GM23338 (cell line): ENCODE measurements at regions not wholly inside any gene's neighbourhood (a gene's known extent, or its start where the extent isn't known, plus 50 kb on each side); places are given as distances from the start of the nearest gene placed in this dataset.

Experiments used
- ATAC-seq: fragments of 200-7000 bp; cut with Tn5 transposase; 3 replicates; pipeline ENCODE4 v1.9.1; 2020
- DNase-seq: peaks from one replicate; pipeline ENCODE4 v3.0.0-alpha.2; 2015; ENCODE audit warnings: low spot score
- H2AFZ ChIP-seq: fragments of 200-600 bp; sonication (generic); 2 replicates; pipeline ENCODE4 v1.8.0; 2016; ENCODE audit warnings: antibody characterized with exemption, mild to moderate bottlenecking, moderate library complexity
- H3F3A ChIP-seq: fragments of 200-600 bp; sonication (generic); replicated peaks from 2 replicates; pipeline ENCODE4 v1.8.0; 2017; ENCODE audit warnings: antibody characterized with exemption, mixed run types, low read depth
- H3K27ac ChIP-seq: fragments of 200-600 bp; sonication (generic); 2 replicates; pipeline ENCODE4 v1.6.1; 2016; ENCODE audit warnings: low read depth
- H3K27me3 ChIP-seq: fragments of 200-600 bp; sonication (generic); 2 replicates; pipeline ENCODE4 v1.8.0; 2016; ENCODE audit warnings: mild to moderate bottlenecking, mixed run types, moderate library complexity; ENCODE audit not compliant: insufficient read depth
- H3K36me3 ChIP-seq: fragments of 200-600 bp; sonication (generic); 2 replicates; pipeline ENCODE4 v1.8.0; 2016; ENCODE audit warnings: mild to moderate bottlenecking; ENCODE audit not compliant: insufficient read depth
- H3K4me1 ChIP-seq: fragments of 200-600 bp; sonication (generic); 2 replicates; pipeline ENCODE4 v1.8.0; 2016; ENCODE audit warnings: mild to moderate bottlenecking, moderate library complexity; ENCODE audit not compliant: insufficient read depth
- H3K4me2 ChIP-seq: fragments of 200-600 bp; sonication (generic); 2 replicates; pipeline ENCODE4 v1.7.1; 2017; ENCODE audit warnings: mixed run types
- H3K4me3 ChIP-seq: fragments of 200-600 bp; sonication (generic); 2 replicates; pipeline ENCODE4 v1.6.1; 2016; ENCODE audit warnings: mixed run types
- H3K79me2 ChIP-seq: fragments of 200-600 bp; sonication (generic); replicated peaks from 2 replicates; pipeline ENCODE4 v1.8.0; 2017; ENCODE audit warnings: mild to moderate bottlenecking; ENCODE audit not compliant: insufficient read depth
- H3K9me2 ChIP-seq: fragments of 200-600 bp; sonication (generic); 2 replicates; pipeline ENCODE4 v1.8.0; 2017; ENCODE audit not compliant: insufficient read depth
- H4K20me1 ChIP-seq: fragments of 200-600 bp; sonication (generic); replicated peaks from 2 replicates; pipeline ENCODE4 v1.8.0; 2017; ENCODE audit warnings: mild to moderate bottlenecking; ENCODE audit not compliant: insufficient read depth
- H3K27ac Mint-ChIP-seq: 2 replicates; pipeline ENCODE4 v1.8.0; 2020; ENCODE audit warnings: inconsistent platforms, mild to moderate bottlenecking, moderate library complexity, mixed read lengths
- H3K27me3 Mint-ChIP-seq: 3 replicates; pipeline ENCODE4 v1.8.0; 2022; ENCODE audit warnings: low read depth, mild to moderate bottlenecking, moderate library complexity, mixed read lengths, inconsistent platforms; ENCODE audit not compliant: insufficient read depth, poor library complexity
- H3K36me3 Mint-ChIP-seq: 3 replicates; pipeline ENCODE4 v1.8.0; 2021; ENCODE audit warnings: low read depth, mild to moderate bottlenecking, inconsistent platforms, moderate library complexity, mixed read lengths
- H3K4me1 Mint-ChIP-seq: 3 replicates; pipeline ENCODE4 v1.8.0; 2020; ENCODE audit warnings: mild to moderate bottlenecking, inconsistent platforms, mixed read lengths
- H3K4me3 Mint-ChIP-seq: 3 replicates; pipeline ENCODE4 v1.8.0; 2021; ENCODE audit warnings: moderate library complexity, mild to moderate bottlenecking, inconsistent platforms, mixed read lengths
- H3K9me3 Mint-ChIP-seq: 3 replicates; pipeline ENCODE4 v1.8.0; 2020; ENCODE audit warnings: moderate library complexity, mild to moderate bottlenecking, inconsistent platforms, mixed read lengths
- CREB1 ChIP-seq: fragments of 250-450 bp; sonication (Bioruptor Pico); IDR thresholded peaks from 2 replicates; pipeline ENCODE4 v1.5.0; 2020; ENCODE audit warnings: low read depth, mild to moderate bottlenecking, moderate library complexity
- EZH2 ChIP-seq: fragments of 200-600 bp; sonication (generic); IDR thresholded peaks from one replicate; pipeline ENCODE4 v1.8.0; 2017; ENCODE audit warnings: antibody characterized with exemption, mild to moderate bottlenecking, low read depth; ENCODE audit not compliant: unreplicated experiment
- EZH2phosphoT487 ChIP-seq: fragments of 200-600 bp; sonication (generic); IDR thresholded peaks from one replicate; pipeline ENCODE4 v1.8.1; 2018; ENCODE audit warnings: antibody characterized with exemption; ENCODE audit not compliant: unreplicated experiment
- JUNB ChIP-seq: IDR thresholded peaks from one replicate; pipeline ENCODE4 v1.6.1; 2016; ENCODE audit warnings: antibody characterized with exemption; ENCODE audit not compliant: unreplicated experiment
- NANOG ChIP-seq: IDR thresholded peaks from 2 replicates; pipeline ENCODE4 v1.6.1; 2016; ENCODE audit warnings: antibody characterized with exemption, borderline replicate concordance
- POLR2AphosphoS5 ChIP-seq: IDR thresholded peaks from 2 replicates; pipeline ENCODE4 v1.6.1; 2016; ENCODE audit warnings: antibody characterized with exemption, low read depth
- STAT1 ChIP-seq: IDR thresholded peaks from one replicate; pipeline ENCODE4 v1.6.1; 2016; ENCODE audit warnings: antibody characterized with exemption; ENCODE audit not compliant: unreplicated experiment
- ZNF114 ChIP-seq: fragments of 250-450 bp; sonication (Bioruptor Pico); IDR thresholded peaks from 2 replicates; pipeline ENCODE4 v1.5.0; 2020; ENCODE audit warnings: mild to moderate bottlenecking, moderate library complexity
- ZNF331 ChIP-seq: fragments of 250-450 bp; sonication (Bioruptor Pico); IDR thresholded peaks from 2 replicates; pipeline ENCODE4 v1.5.0; 2020; ENCODE audit warnings: low read depth, mild to moderate bottlenecking, moderate library complexity
- TF ChIP-seq, protein P1 (sequence below): IDR thresholded peaks from 2 replicates; pipeline ENCODE4 v1.6.1; 2016; ENCODE audit warnings: antibody characterized with exemption
- TF ChIP-seq, protein P2 (sequence below): fragments of 250-450 bp; sonication (Bioruptor Pico); IDR thresholded peaks from 2 replicates; pipeline ENCODE4 v1.5.0; 2020; ENCODE audit warnings: mild to moderate bottlenecking, moderate library complexity
- TF ChIP-seq, protein P3 (sequence below), 2 experiments: fragments of 200-600 bp in 1 of 2; sonication (generic) in 1 of 2; conservative IDR thresholded peaks; 2 replicates each; pipeline versions ENCODE4 v1.5.1 to v1.6.1; 2016 to 2017; ENCODE audit warnings: antibody characterized with exemption in 2 of 2, low read depth in 2 of 2, mild to moderate bottlenecking in 2 of 2, moderate library complexity in 1 of 2
- TF ChIP-seq, protein P4 (sequence below): IDR thresholded peaks from one replicate; pipeline ENCODE4 v1.6.1; 2018; ENCODE audit warnings: antibody characterized with exemption; ENCODE audit not compliant: unreplicated experiment

DNA sequence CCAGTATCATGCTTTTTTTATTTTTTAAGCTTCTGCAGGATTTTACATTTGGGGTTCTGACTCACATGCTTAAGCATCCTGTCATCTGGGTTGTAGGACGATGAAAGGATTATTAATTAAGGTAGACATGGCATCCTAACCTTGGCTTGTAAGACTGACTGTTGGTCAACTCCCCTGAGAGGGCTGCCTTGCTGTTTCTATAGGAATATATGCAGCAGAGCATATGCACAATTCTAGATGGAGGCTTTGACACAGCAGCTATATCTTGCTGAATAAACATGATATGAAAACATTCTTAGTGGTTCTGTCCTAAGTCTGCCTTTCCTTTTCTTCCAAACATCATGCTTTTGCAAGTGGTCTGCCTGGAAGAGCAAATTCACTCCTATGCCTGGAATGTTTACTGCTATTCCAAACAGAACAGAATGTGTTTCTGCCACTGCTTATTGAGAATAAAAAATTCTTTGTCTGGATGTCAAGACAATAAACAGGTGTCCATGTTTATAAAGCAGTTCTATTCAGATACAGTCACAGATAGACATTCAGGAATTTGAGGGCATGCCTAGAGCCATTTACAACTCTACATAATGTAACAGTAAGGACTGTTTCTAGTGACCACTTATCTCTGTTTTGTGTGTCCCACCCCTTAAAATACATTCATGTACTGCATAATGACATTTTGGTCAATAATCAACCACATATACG is 166.2 kb upstream of the PPP2R2B start:
- H3K9me3 Mint-ChIP-seq, result no peaks in the 10 kb centered on the region
- no peaks in the 10 kb centered on the region for H3K36me3 Mint-ChIP-seq
- no peak overlapping the region for H3K27ac ChIP-seq
- H3K4me1 Mint-ChIP-seq, result peaks cover 7% of the 10 kb centered on the region; the same call in 2 of the 3 replicates
- DNase-seq (no peak), ATAC-seq (no peak)
- no peak overlapping the region for H3K27ac Mint-ChIP-seq
- TF ChIP-seq STAT1 (no peak), JUNB (no peak), CREB1 (CRISPR knock-in tag) (no peak), EZH2 (no peak), EZH2phosphoT487 (no peak), ZNF114 (no peak), POLR2AphosphoS5 (no peak), NANOG (no peak), ZNF331 (CRISPR knock-in tag) (no peak)
- TF ChIP-seq, protein P1, sequence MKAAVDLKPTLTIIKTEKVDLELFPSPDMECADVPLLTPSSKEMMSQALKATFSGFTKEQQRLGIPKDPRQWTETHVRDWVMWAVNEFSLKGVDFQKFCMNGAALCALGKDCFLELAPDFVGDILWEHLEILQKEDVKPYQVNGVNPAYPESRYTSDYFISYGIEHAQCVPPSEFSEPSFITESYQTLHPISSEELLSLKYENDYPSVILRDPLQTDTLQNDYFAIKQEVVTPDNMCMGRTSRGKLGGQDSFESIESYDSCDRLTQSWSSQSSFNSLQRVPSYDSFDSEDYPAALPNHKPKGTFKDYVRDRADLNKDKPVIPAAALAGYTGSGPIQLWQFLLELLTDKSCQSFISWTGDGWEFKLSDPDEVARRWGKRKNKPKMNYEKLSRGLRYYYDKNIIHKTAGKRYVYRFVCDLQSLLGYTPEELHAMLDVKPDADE, result no peak
- TF ChIP-seq, protein P2, sequence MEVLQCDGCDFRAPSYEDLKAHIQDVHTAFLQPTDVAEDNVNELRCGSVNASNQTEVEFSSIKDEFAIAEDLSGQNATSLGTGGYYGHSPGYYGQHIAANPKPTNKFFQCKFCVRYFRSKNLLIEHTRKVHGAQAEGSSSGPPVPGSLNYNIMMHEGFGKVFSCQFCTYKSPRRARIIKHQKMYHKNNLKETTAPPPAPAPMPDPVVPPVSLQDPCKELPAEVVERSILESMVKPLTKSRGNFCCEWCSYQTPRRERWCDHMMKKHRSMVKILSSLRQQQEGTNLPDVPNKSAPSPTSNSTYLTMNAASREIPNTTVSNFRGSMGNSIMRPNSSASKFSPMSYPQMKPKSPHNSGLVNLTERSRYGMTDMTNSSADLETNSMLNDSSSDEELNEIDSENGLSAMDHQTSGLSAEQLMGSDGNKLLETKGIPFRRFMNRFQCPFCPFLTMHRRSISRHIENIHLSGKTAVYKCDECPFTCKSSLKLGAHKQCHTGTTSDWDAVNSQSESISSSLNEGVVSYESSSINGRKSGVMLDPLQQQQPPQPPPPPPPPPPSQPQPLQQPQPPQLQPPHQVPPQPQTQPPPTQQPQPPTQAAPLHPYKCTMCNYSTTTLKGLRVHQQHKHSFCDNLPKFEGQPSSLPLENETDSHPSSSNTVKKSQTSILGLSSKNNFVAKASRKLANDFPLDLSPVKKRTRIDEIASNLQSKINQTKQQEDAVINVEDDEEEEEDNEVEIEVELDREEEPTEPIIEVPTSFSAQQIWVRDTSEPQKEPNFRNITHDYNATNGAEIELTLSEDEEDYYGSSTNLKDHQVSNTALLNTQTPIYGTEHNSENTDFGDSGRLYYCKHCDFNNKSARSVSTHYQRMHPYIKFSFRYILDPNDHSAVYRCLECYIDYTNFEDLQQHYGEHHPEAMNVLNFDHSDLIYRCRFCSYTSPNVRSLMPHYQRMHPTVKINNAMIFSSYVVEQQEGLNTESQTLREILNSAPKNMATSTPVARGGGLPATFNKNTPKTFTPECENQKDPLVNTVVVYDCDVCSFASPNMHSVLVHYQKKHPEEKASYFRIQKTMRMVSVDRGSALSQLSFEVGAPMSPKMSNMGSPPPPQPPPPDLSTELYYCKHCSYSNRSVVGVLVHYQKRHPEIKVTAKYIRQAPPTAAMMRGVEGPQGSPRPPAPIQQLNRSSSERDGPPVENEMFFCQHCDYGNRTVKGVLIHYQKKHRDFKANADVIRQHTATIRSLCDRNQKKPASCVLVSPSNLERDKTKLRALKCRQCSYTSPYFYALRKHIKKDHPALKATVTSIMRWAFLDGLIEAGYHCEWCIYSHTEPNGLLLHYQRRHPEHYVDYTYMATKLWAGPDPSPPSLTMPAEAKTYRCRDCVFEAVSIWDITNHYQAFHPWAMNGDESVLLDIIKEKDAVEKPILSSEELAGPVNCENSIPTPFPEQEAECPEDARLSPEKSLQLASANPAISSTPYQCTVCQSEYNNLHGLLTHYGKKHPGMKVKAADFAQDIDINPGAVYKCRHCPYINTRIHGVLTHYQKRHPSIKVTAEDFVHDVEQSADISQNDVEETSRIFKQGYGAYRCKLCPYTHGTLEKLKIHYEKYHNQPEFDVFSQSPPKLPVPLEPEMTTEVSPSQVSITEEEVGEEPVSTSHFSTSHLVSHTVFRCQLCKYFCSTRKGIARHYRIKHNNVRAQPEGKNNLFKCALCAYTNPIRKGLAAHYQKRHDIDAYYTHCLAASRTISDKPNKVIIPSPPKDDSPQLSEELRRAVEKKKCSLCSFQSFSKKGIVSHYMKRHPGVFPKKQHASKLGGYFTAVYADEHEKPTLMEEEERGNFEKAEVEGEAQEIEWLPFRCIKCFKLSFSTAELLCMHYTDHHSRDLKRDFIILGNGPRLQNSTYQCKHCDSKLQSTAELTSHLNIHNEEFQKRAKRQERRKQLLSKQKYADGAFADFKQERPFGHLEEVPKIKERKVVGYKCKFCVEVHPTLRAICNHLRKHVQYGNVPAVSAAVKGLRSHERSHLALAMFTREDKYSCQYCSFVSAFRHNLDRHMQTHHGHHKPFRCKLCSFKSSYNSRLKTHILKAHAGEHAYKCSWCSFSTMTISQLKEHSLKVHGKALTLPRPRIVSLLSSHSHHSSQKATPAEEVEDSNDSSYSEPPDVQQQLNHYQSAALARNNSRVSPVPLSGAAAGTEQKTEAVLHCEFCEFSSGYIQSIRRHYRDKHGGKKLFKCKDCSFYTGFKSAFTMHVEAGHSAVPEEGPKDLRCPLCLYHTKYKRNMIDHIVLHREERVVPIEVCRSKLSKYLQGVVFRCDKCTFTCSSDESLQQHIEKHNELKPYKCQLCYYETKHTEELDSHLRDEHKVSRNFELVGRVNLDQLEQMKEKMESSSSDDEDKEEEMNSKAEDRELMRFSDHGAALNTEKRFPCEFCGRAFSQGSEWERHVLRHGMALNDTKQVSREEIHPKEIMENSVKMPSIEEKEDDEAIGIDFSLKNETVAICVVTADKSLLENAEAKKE (CRISPR knock-in tag), result no peak
- TF ChIP-seq, protein P3, sequence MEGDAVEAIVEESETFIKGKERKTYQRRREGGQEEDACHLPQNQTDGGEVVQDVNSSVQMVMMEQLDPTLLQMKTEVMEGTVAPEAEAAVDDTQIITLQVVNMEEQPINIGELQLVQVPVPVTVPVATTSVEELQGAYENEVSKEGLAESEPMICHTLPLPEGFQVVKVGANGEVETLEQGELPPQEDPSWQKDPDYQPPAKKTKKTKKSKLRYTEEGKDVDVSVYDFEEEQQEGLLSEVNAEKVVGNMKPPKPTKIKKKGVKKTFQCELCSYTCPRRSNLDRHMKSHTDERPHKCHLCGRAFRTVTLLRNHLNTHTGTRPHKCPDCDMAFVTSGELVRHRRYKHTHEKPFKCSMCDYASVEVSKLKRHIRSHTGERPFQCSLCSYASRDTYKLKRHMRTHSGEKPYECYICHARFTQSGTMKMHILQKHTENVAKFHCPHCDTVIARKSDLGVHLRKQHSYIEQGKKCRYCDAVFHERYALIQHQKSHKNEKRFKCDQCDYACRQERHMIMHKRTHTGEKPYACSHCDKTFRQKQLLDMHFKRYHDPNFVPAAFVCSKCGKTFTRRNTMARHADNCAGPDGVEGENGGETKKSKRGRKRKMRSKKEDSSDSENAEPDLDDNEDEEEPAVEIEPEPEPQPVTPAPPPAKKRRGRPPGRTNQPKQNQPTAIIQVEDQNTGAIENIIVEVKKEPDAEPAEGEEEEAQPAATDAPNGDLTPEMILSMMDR (conservative IDR thresholded peaks at IDR 0.05; ENCODE audit: low read depth in 2 of 2), result no peak
- TF ChIP-seq, protein P4, sequence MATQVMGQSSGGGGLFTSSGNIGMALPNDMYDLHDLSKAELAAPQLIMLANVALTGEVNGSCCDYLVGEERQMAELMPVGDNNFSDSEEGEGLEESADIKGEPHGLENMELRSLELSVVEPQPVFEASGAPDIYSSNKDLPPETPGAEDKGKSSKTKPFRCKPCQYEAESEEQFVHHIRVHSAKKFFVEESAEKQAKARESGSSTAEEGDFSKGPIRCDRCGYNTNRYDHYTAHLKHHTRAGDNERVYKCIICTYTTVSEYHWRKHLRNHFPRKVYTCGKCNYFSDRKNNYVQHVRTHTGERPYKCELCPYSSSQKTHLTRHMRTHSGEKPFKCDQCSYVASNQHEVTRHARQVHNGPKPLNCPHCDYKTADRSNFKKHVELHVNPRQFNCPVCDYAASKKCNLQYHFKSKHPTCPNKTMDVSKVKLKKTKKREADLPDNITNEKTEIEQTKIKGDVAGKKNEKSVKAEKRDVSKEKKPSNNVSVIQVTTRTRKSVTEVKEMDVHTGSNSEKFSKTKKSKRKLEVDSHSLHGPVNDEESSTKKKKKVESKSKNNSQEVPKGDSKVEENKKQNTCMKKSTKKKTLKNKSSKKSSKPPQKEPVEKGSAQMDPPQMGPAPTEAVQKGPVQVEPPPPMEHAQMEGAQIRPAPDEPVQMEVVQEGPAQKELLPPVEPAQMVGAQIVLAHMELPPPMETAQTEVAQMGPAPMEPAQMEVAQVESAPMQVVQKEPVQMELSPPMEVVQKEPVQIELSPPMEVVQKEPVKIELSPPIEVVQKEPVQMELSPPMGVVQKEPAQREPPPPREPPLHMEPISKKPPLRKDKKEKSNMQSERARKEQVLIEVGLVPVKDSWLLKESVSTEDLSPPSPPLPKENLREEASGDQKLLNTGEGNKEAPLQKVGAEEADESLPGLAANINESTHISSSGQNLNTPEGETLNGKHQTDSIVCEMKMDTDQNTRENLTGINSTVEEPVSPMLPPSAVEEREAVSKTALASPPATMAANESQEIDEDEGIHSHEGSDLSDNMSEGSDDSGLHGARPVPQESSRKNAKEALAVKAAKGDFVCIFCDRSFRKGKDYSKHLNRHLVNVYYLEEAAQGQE, result no peak
- no peaks in the 10 kb centered on the region for H3K79me2 ChIP-seq
- no peaks in the 10 kb centered on the region for H3K27me3 ChIP-seq
- H3K36me3 ChIP-seq, result no peaks in the 10 kb centered on the region
- H3K27me3 Mint-ChIP-seq, result peaks cover 4% of the 10 kb centered on the region
- H3K4me3 Mint-ChIP-seq, result no peak overlapping the region
- no peaks in the 10 kb centered on the region for H4K20me1 ChIP-seq
- H3K4me1 ChIP-seq, result no peaks in the 10 kb centered on the region
- no peak overlapping the region for H3K4me2 ChIP-seq
- no peaks in the 10 kb centered on the region for H3K9me2 ChIP-seq
- no peaks in the 10 kb centered on the region for H3F3A ChIP-seq
- no peak overlapping the region for H2AFZ ChIP-seq
- no peak overlapping the region for H3K4me3 ChIP-seq
